Lower leg skin (tissue), 3 donors: ENCODE measurements at regions not wholly inside any gene's neighbourhood (a gene's known extent, or its start where the extent isn't known, plus 50 kb on each side); places are given as distances from the start of the nearest gene placed in this dataset.

ENCODE experiments used
- POLR2A ChIP-seq, 2 donors: fragments of 450-650 bp; IDR thresholded peaks; one replicate each; pipeline ENCODE4 v1.6.1; 2016 to 2017; ENCODE audit warnings: antibody characterized with exemption in 2 of 2, mild to moderate bottlenecking in 1 of 2, moderate library complexity in 1 of 2
- TF ChIP-seq, protein P1 (sequence below), 3 donors: fragments of 450-650 bp; IDR thresholded peaks; one replicate each; pipeline ENCODE4 v1.5.1; 2016; ENCODE audit warnings: antibody characterized with exemption in 3 of 3, mild to moderate bottlenecking in 3 of 3, moderate library complexity in 2 of 3

DNA sequence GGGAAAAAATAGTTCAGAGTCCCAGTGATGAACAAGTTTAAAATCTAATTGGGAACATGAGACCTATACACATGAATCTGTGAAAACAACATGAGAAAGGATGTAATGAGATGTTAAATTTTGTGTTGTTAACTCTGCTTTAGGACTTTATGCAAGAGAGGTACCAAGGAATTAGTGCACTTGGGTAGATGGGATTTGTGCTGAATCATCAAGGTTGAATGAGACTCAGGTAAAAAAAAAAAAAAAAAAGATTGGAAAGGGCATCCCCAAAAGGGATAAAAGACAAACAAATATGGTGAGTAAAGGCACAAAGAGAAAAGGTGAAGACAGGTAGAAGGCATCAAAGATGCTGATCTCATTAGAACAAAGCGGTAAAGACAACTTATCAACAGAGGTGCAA lies 644.4 kb downstream of the CBLN4 start:
- TF ChIP-seq, protein P1, sequence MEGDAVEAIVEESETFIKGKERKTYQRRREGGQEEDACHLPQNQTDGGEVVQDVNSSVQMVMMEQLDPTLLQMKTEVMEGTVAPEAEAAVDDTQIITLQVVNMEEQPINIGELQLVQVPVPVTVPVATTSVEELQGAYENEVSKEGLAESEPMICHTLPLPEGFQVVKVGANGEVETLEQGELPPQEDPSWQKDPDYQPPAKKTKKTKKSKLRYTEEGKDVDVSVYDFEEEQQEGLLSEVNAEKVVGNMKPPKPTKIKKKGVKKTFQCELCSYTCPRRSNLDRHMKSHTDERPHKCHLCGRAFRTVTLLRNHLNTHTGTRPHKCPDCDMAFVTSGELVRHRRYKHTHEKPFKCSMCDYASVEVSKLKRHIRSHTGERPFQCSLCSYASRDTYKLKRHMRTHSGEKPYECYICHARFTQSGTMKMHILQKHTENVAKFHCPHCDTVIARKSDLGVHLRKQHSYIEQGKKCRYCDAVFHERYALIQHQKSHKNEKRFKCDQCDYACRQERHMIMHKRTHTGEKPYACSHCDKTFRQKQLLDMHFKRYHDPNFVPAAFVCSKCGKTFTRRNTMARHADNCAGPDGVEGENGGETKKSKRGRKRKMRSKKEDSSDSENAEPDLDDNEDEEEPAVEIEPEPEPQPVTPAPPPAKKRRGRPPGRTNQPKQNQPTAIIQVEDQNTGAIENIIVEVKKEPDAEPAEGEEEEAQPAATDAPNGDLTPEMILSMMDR (IDR thresholded peaks at IDR 0.05): no peak
- TF ChIP-seq POLR2A (IDR thresholded peaks at IDR 0.05): no peak
